HL-60 (cell line): ENCODE measurements at regions not wholly inside any gene's neighbourhood (a gene's known extent, or its start where the extent isn't known, plus 50 kb on each side); places are given as distances from the start of the nearest gene placed in this dataset.

Source experiments
- CTCF ChIP-seq: IDR thresholded peaks from one replicate; pipeline ENCODE4 v1.5.1; 2011; ENCODE audit warnings: low read length, control low read depth, inconsistent platforms; ENCODE audit not compliant: insufficient read depth
- POLR2AphosphoS5 ChIP-seq: IDR thresholded peaks from 2 replicates; pipeline ENCODE4 v1.6.1; 2012; ENCODE audit warnings: low read depth
- SPI1 ChIP-seq: IDR thresholded peaks from 2 replicates; pipeline ENCODE4 v1.6.1; 2012; ENCODE audit warnings: low read depth, mild to moderate bottlenecking, borderline replicate concordance
- TF ChIP-seq, protein P1 (sequence below): IDR thresholded peaks from 2 replicates; pipeline ENCODE4 v1.6.1; 2012; ENCODE audit warnings: low read depth; ENCODE audit not compliant: insufficient replicate concordance

- TF ChIP-seq CTCF (no peak), SPI1 (no peak), POLR2AphosphoS5 (no peak)
- TF ChIP-seq, protein P1, sequence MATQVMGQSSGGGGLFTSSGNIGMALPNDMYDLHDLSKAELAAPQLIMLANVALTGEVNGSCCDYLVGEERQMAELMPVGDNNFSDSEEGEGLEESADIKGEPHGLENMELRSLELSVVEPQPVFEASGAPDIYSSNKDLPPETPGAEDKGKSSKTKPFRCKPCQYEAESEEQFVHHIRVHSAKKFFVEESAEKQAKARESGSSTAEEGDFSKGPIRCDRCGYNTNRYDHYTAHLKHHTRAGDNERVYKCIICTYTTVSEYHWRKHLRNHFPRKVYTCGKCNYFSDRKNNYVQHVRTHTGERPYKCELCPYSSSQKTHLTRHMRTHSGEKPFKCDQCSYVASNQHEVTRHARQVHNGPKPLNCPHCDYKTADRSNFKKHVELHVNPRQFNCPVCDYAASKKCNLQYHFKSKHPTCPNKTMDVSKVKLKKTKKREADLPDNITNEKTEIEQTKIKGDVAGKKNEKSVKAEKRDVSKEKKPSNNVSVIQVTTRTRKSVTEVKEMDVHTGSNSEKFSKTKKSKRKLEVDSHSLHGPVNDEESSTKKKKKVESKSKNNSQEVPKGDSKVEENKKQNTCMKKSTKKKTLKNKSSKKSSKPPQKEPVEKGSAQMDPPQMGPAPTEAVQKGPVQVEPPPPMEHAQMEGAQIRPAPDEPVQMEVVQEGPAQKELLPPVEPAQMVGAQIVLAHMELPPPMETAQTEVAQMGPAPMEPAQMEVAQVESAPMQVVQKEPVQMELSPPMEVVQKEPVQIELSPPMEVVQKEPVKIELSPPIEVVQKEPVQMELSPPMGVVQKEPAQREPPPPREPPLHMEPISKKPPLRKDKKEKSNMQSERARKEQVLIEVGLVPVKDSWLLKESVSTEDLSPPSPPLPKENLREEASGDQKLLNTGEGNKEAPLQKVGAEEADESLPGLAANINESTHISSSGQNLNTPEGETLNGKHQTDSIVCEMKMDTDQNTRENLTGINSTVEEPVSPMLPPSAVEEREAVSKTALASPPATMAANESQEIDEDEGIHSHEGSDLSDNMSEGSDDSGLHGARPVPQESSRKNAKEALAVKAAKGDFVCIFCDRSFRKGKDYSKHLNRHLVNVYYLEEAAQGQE: no peak
These were observed 1115.6 kb upstream of the CNTN5 start for GRCh38 chr11:97905101-97905500.
